ENCODE measurements at regions not wholly inside any gene's neighbourhood (a gene's known extent, or its start where the extent isn't known, plus 50 kb on each side); places are given as distances from the start of the nearest gene placed in this dataset.

DNA sequence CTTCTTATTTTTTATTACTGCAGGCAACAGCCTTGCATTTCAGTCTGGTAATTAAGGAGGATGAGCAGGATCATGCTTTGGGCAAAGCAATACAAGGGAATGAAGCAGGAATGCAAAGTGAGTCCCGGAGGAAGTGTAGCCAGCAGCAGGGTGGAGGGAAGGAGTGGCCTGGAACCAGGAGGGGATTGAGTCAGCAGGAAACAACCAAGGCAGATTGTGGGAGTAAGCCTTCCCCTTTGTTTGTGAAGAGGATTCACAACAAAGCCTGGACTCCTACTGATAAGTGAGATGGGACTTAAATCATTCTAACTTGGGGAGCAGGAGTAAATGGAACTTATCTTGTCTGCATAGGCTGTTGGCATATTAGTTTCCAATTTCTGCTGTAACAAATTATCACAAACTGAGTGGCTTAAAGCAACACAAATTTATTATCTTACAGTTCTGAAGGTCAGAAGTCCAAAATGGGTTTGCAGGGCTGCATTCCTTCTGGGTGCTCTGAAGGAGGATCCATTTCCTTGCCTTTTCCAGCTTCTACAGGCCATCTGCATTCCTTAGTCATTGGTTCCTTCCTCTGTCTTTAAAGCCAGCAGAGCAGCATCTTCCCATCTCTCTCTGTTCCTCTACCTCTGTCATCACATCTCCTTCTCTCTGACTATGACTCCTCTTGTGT lies 93.2 kb upstream of the AP1S2 start:
- Histone ChIP-seq H2AK5ac (ENCODE audit: low read depth, low read length) (0 out of 2 replicates have a peak overlapping the region, but pooled peaks have one; percentile 2), H2BK15ac (ENCODE audit: low read depth, low read length) (peak overlapping the region; percentile 13; the same call in 1 of the 3 replicates), H2BK120ac (ENCODE audit: low read depth, low read length) (peak overlapping the region; percentile 29), H3K36me3 (ENCODE audit: control insufficient read depth, insufficient read depth, low read length) (no peaks in the 10 kb centered on the region), H3K9ac (ENCODE audit: low read depth, low read length) (no peak overlapping the region), H4K5ac (ENCODE audit: low read depth, low read length) (peak overlapping the region; percentile 6; the same call in 1 of the 2 replicates), H4K8ac (ENCODE audit: low read depth in 2 of 2, low read length in 2 of 2) (peak overlapping the region in 1 of 2 experiments; percentile 67; a peak in 2 of 4 replicates), H3K18ac (ENCODE audit: low read depth, low read length) (peak overlapping the region; percentile 12; the same call in 1 of the 2 replicates), H3K79me1 (ENCODE audit: low read depth in 1 of 2, low read length in 2 of 2) (no peaks in the 10 kb centered on the region), H3K56ac (ENCODE audit: extremely low read depth, insufficient read depth, low read length) (peak overlapping the region; percentile 36; the same call in 1 of the 2 replicates), H3K4me1 (ENCODE audit: control insufficient read depth, insufficient read depth, low read length) (no peaks in the 10 kb centered on the region), H2BK5ac (ENCODE audit: low read depth, low read length, poor library complexity, severe bottlenecking) (peak overlapping the region; percentile 20), H2BK20ac (ENCODE audit: low read depth, low read length) (peak overlapping the region; percentile 63), H3K4me2 (ENCODE audit: low read depth, low read length) (peak overlapping the region; percentile 1; the same call in 1 of the 2 replicates), H3K27ac (ENCODE audit: insufficient read depth, low read length) (no peak overlapping the region), H3K14ac (replicated peaks; ENCODE audit: low read depth, low read length) (peak overlapping the region; percentile 35), H2AFZ (replicated peaks; ENCODE audit: low read length, poor library complexity) (peak overlapping the region; percentile 71), H3K23ac (ENCODE audit: low read depth, low read length) (no peak overlapping the region; the same call in 1 of the 2 replicates), H3K9me1 (ENCODE audit: insufficient read depth, low read length) (no peaks in the 10 kb centered on the region; the same call in 1 of the 2 replicates), H3K9me3 (ENCODE audit: control insufficient read depth, insufficient read depth, low read length) (no peaks in the 10 kb centered on the region), H3K27me3 (ENCODE audit: control insufficient read depth, insufficient read depth, low read length) (no peaks in the 10 kb centered on the region), H4K91ac (ENCODE audit: insufficient read depth, low read depth, low read length) (peak overlapping the region; percentile 54; the same call in 1 of the 2 replicates), H3K4me3 (ENCODE audit: insufficient read depth, low read depth, low read length) (no peak overlapping the region), H3K4ac (ENCODE audit: low read depth, low read length) (peak overlapping the region; percentile 58), H2AK9ac (replicated peaks; ENCODE audit: low read depth, low read length, poor library complexity) (no peak overlapping the region), H4K20me1 (ENCODE audit: insufficient read depth, low read length) (no peaks in the 10 kb centered on the region; the same call in 1 of the 2 replicates)
- no TSS peak for BruUV-seq (replicated peaks)
- intact Hi-C loops (cut with micrococcal nuclease) (no loop called here), dilution Hi-C loops (cut with HindIII; ENCODE audit: low sequenced_read_pairs, unreplicated experiment) (no loop called here), in situ Hi-C loops (cut with MboI; ENCODE audit: low sequenced_read_pairs) (no loop called here)
- peak; percentile 63 for DNase-seq
- ChIA-PET CTCF (no interaction called here), POLR2A (ENCODE audit: unreplicated experiment) (no interaction called here)
- 0% methylated on average over 1 of the region's 1 CpG; no CpG with 5 or more reads in 1 of the 2 experiments for WGBS, 2 experiments (ENCODE audit: extremely low coverage in 2 of 2, insufficient read length in 1 of 2)
- 0 out of 2 replicates have a peak, but pooled peaks have one; percentile 2 for TF ChIP-seq MAFK (IDR thresholded peaks at IDR 0.05; ENCODE audit: low read depth, low read length)
- TF ChIP-seq SMC3 (IDR thresholded peaks at IDR 0.05; ENCODE audit: low read depth, low read length) = no peak
- TF ChIP-seq POLR2A (IDR thresholded peaks at IDR 0.05; ENCODE audit: low read depth, low read length) = no peak
- peak; percentile 96 for ATAC-seq (ENCODE audit: low read depth)
